GM12878 (cell line): ENCODE measurements at regions not wholly inside any gene's neighbourhood (a gene's known extent, or its start where the extent isn't known, plus 50 kb on each side); places are given as distances from the start of the nearest gene placed in this dataset.

Experiments used
- ASH2L ChIP-seq: fragments of 300-600, 200-600 bp; sonication (generic); IDR thresholded peaks from 2 replicates; pipeline ENCODE4 v1.6.1; 2017; ENCODE audit warnings: low read depth, mild to moderate bottlenecking, borderline replicate concordance
- ATF7 ChIP-seq: fragments of 450-650 bp; IDR thresholded peaks from 2 replicates; pipeline ENCODE4 v1.6.1; 2016; ENCODE audit warnings: low read depth, mild to moderate bottlenecking
- BHLHE40 ChIP-seq, 2 experiments: fragments of 450-650 bp in 1 of 2; IDR thresholded peaks; 2 replicates each; pipeline ENCODE4 v1.6.1; 2011 to 2017; ENCODE audit warnings: low read depth in 2 of 2, borderline replicate concordance in 1 of 2, improper control_type of control experiment in 1 of 2, low read length in 1 of 2, mild to moderate bottlenecking in 1 of 2
- CEBPB ChIP-seq, 2 experiments: fragments of 150-350 bp in 1 of 2; IDR thresholded peaks; 2 replicates each; pipeline ENCODE4 v1.6.1; 2012 to 2014; ENCODE audit warnings: low read depth in 2 of 2, low read length in 2 of 2, borderline replicate concordance in 1 of 2, inconsistent platforms in 1 of 2
- CHD4 ChIP-seq: fragments of 200-600 bp; sonication (generic); IDR thresholded peaks from 2 replicates; pipeline ENCODE4 v1.6.1; 2016; ENCODE audit warnings: mild to moderate bottlenecking
- DPF2 ChIP-seq: fragments of 450-650 bp; IDR thresholded peaks from 2 replicates; pipeline ENCODE4 v1.6.1; 2017; ENCODE audit warnings: mild to moderate bottlenecking
- TCF7 ChIP-seq: IDR thresholded peaks from 2 replicates; pipeline ENCODE4 v1.6.1; 2014; ENCODE audit warnings: antibody characterized with exemption, borderline replicate concordance
- ZBTB4 ChIP-seq: fragments of 450-650 bp; formaldehyde crosslinking; IDR thresholded peaks from 2 replicates; pipeline ENCODE4 v1.4.0; 2022; ENCODE audit warnings: mild to moderate bottlenecking, moderate library complexity
- ZNF217 ChIP-seq: fragments of 450-650 bp; IDR thresholded peaks from 2 replicates; pipeline ENCODE4 v1.6.1; 2017; ENCODE audit warnings: antibody characterized with exemption, mild to moderate bottlenecking
- ZNF384 ChIP-seq: IDR thresholded peaks from 2 replicates; pipeline ENCODE4 v1.6.1; 2012; ENCODE audit warnings: low read depth, mild to moderate bottlenecking, low read length, improper control_type of control experiment, borderline replicate concordance
- TF ChIP-seq, protein P1 (sequence below): IDR thresholded peaks from 2 replicates; pipeline ENCODE4 v1.6.1; 2012; ENCODE audit warnings: mild to moderate bottlenecking, low read depth, low read length
- TF ChIP-seq, protein P2 (sequence below): IDR thresholded peaks from 2 replicates; pipeline ENCODE4 v1.6.1; 2011; ENCODE audit warnings: mild to moderate bottlenecking, low read depth, low read length, moderate library complexity; ENCODE audit not compliant: insufficient replicate concordance

DNA sequence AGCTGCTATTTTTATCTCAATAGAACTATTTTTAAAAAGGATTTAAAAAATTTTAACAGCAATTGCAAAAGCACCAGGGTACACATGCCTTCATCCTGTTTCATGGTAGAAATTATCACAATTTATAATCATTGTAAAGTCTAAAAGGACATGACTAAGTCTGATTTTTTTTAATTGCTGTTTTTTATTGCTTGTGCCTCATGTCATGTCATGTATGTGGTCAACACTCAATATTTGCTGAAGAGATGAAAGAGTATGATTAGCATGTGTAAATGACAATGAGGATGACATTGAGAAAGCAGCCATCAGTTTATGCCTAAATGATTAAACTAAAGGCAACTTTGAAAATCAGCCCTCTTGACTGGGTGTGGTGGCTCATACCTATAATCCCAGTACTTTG, 74.8 kb downstream of the GPR37 start (continued):
- TF ChIP-seq, protein P1, sequence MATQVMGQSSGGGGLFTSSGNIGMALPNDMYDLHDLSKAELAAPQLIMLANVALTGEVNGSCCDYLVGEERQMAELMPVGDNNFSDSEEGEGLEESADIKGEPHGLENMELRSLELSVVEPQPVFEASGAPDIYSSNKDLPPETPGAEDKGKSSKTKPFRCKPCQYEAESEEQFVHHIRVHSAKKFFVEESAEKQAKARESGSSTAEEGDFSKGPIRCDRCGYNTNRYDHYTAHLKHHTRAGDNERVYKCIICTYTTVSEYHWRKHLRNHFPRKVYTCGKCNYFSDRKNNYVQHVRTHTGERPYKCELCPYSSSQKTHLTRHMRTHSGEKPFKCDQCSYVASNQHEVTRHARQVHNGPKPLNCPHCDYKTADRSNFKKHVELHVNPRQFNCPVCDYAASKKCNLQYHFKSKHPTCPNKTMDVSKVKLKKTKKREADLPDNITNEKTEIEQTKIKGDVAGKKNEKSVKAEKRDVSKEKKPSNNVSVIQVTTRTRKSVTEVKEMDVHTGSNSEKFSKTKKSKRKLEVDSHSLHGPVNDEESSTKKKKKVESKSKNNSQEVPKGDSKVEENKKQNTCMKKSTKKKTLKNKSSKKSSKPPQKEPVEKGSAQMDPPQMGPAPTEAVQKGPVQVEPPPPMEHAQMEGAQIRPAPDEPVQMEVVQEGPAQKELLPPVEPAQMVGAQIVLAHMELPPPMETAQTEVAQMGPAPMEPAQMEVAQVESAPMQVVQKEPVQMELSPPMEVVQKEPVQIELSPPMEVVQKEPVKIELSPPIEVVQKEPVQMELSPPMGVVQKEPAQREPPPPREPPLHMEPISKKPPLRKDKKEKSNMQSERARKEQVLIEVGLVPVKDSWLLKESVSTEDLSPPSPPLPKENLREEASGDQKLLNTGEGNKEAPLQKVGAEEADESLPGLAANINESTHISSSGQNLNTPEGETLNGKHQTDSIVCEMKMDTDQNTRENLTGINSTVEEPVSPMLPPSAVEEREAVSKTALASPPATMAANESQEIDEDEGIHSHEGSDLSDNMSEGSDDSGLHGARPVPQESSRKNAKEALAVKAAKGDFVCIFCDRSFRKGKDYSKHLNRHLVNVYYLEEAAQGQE: no peak
- TF ChIP-seq, protein P2, sequence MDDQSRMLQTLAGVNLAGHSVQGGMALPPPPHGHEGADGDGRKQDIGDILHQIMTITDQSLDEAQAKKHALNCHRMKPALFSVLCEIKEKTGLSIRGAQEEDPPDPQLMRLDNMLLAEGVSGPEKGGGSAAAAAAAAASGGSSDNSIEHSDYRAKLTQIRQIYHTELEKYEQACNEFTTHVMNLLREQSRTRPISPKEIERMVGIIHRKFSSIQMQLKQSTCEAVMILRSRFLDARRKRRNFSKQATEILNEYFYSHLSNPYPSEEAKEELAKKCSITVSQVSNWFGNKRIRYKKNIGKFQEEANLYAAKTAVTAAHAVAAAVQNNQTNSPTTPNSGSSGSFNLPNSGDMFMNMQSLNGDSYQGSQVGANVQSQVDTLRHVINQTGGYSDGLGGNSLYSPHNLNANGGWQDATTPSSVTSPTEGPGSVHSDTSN: no peak
- no peak for TF ChIP-seq ATF7
- TF ChIP-seq ASH2L: no peak
- no peak for TF ChIP-seq ZBTB4 (CRISPR knock-in tag)
- TF ChIP-seq TCF7: no peak
- TF ChIP-seq ZNF217: no peak
- no peak for TF ChIP-seq CHD4
- no peak for TF ChIP-seq BHLHE40 (IDR thresholded peaks at IDR 0.05; ENCODE audit: borderline replicate concordance in 1 of 2, low read depth in 2 of 2, low read length in 1 of 2)
- no peak for TF ChIP-seq CEBPB (IDR thresholded peaks at IDR 0.05; ENCODE audit: borderline replicate concordance in 1 of 2, low read depth in 2 of 2, low read length in 2 of 2)
- no peak for TF ChIP-seq ZNF384
- TF ChIP-seq DPF2: no peak
